Lower leg skin (tissue), 3 donors: ENCODE measurements at regions not wholly inside any gene's neighbourhood (a gene's known extent, or its start where the extent isn't known, plus 50 kb on each side); places are given as distances from the start of the nearest gene placed in this dataset.

ENCODE experiments used
- POLR2A ChIP-seq, 2 donors: fragments of 450-650 bp; IDR thresholded peaks; one replicate each; pipeline ENCODE4 v1.6.1; 2016 to 2017; ENCODE audit warnings: antibody characterized with exemption in 2 of 2, mild to moderate bottlenecking in 1 of 2, moderate library complexity in 1 of 2
- TF ChIP-seq, protein P1 (sequence below), 3 donors: fragments of 450-650 bp; IDR thresholded peaks; one replicate each; pipeline ENCODE4 v1.5.1; 2016; ENCODE audit warnings: antibody characterized with exemption in 3 of 3, mild to moderate bottlenecking in 3 of 3, moderate library complexity in 2 of 3

DNA sequence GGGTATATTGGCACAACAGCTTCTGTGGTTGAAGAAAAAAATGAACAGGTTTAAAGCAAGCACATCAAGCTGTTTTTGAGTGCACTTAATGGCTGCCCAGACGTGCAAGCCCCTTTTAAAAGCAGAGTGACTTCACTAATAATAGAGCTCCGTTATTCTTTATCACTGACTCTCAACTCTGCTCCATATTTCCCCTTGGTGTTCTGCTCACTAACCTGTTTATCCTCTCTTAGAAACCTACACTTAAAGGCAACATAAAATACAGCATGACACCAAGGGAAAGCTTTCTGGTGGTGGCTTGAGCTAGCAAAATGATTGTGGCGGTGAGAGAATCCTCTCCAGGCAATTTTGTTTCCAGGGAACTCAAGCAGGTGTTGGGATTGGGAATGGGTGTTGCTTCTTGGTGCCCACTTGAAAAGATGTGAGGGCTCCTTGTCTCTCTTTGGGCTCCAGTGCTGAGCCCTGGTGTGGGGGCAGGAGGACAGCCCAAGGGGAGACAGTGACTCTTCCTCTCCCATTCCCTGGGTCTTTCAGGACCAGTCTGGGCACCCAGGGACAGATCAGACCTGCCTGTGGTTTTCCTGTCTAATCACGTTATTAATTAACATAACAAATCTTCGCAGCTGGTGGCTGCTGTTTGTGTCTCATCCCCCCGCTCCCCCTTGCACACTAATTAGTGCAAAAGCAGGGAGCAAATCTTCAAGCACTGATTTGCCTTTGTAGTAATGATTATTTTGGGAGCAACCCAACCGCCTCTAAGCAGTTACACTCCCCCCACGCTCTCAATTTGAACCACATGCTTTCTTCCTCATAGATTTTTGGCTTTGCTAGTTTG is 289.4 kb upstream of the CXCR4 start:
- TF ChIP-seq, protein P1, sequence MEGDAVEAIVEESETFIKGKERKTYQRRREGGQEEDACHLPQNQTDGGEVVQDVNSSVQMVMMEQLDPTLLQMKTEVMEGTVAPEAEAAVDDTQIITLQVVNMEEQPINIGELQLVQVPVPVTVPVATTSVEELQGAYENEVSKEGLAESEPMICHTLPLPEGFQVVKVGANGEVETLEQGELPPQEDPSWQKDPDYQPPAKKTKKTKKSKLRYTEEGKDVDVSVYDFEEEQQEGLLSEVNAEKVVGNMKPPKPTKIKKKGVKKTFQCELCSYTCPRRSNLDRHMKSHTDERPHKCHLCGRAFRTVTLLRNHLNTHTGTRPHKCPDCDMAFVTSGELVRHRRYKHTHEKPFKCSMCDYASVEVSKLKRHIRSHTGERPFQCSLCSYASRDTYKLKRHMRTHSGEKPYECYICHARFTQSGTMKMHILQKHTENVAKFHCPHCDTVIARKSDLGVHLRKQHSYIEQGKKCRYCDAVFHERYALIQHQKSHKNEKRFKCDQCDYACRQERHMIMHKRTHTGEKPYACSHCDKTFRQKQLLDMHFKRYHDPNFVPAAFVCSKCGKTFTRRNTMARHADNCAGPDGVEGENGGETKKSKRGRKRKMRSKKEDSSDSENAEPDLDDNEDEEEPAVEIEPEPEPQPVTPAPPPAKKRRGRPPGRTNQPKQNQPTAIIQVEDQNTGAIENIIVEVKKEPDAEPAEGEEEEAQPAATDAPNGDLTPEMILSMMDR (IDR thresholded peaks at IDR 0.05), result no peak
- no peak for TF ChIP-seq POLR2A (IDR thresholded peaks at IDR 0.05)
